ENCODE measurements at regions not wholly inside any gene's neighbourhood (a gene's known extent, or its start where the extent isn't known, plus 50 kb on each side); places are given as distances from the start of the nearest gene placed in this dataset.

- Histone ChIP-seq H3K27me3 (ENCODE audit: insufficient read depth, poor library complexity, severe bottlenecking) (no peaks in the 10 kb centered on the region), H3K4me3 (replicated peaks; ENCODE audit: insufficient read depth, low read length) (no peak overlapping the region), H3K27ac (replicated peaks) (no peak overlapping the region)
- DNase-seq (ENCODE audit: low read depth in 1 of 2, low spot score in 1 of 2), result no peak
- TF ChIP-seq, protein P1, sequence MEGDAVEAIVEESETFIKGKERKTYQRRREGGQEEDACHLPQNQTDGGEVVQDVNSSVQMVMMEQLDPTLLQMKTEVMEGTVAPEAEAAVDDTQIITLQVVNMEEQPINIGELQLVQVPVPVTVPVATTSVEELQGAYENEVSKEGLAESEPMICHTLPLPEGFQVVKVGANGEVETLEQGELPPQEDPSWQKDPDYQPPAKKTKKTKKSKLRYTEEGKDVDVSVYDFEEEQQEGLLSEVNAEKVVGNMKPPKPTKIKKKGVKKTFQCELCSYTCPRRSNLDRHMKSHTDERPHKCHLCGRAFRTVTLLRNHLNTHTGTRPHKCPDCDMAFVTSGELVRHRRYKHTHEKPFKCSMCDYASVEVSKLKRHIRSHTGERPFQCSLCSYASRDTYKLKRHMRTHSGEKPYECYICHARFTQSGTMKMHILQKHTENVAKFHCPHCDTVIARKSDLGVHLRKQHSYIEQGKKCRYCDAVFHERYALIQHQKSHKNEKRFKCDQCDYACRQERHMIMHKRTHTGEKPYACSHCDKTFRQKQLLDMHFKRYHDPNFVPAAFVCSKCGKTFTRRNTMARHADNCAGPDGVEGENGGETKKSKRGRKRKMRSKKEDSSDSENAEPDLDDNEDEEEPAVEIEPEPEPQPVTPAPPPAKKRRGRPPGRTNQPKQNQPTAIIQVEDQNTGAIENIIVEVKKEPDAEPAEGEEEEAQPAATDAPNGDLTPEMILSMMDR (IDR thresholded peaks at IDR 0.05; ENCODE audit: insufficient read depth, low read length), result no peak
- TF ChIP-seq GABPA (IDR thresholded peaks at IDR 0.05; ENCODE audit: low read depth) (no peak), POLR2AphosphoS5 (IDR thresholded peaks at IDR 0.05; ENCODE audit: low read depth) (no peak), SPI1 (IDR thresholded peaks at IDR 0.05; ENCODE audit: borderline replicate concordance, low read depth) (no peak), REST (IDR thresholded peaks at IDR 0.05; ENCODE audit: insufficient replicate concordance, low read depth) (no peak)
These were observed 249.8 kb upstream of the PMEPA1 start for GRCh38 chr20:57959589-57959988.

DNA sequence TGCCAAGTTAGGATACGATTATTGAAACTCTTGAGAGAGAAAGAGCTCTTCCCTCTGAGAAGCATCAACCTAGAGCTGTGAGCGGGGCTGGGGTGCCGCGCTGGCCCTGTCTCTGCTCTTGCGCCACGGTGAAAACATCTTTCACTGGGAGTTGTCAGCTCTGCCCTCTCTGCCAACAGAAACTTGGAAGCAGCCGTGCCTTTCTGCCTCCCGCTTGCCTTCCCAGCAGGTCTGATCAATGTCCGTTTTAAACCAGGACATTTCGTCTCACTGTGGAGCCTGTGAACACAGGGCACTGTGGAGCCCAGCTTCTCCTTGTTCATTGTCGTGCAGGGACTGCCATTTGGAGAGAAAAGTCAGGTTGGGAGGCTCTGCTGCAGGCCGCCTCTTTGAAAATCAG is 249.2 kb upstream of the PMEPA1 start:
- TF ChIP-seq REST (IDR thresholded peaks at IDR 0.05; ENCODE audit: insufficient replicate concordance, low read depth), result no peak
- no peak for TF ChIP-seq GABPA (IDR thresholded peaks at IDR 0.05; ENCODE audit: low read depth)
- TF ChIP-seq POLR2AphosphoS5 (IDR thresholded peaks at IDR 0.05; ENCODE audit: low read depth), result no peak
- TF ChIP-seq, protein P1 (IDR thresholded peaks at IDR 0.05; ENCODE audit: insufficient read depth, low read length), result no peak
- TF ChIP-seq SPI1 (IDR thresholded peaks at IDR 0.05; ENCODE audit: borderline replicate concordance, low read depth), result no peak
- Histone ChIP-seq H3K27me3 (ENCODE audit: insufficient read depth, poor library complexity, severe bottlenecking) (no peaks in the 10 kb centered on the region), H3K4me3 (replicated peaks; ENCODE audit: insufficient read depth, low read length) (no peak overlapping the region), H3K27ac (replicated peaks) (no peak overlapping the region)
- DNase-seq (ENCODE audit: low read depth in 1 of 2, low spot score in 1 of 2), result no peak

DNA sequence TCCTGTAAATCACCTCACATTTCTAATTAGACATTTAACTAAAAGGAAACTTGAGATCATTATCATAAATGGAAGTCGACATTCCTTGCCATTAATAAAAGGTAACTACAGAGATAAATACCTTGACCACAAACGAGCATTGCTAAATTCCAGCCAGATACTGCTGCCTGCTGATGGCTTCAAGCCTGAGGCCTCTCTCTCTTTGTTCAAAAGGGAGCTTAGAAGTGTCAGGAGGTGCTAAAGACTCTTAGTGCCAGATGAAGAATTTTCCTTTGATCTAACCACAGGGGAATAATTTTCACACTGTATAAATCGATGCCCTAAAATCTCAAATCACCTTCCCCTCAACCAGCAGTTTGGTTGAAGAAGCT is 248.2 kb upstream of the PMEPA1 start:
- TF ChIP-seq, protein P1 (IDR thresholded peaks at IDR 0.05; ENCODE audit: insufficient read depth, low read length), result no peak
- no peak for TF ChIP-seq POLR2AphosphoS5 (IDR thresholded peaks at IDR 0.05; ENCODE audit: low read depth)
- DNase-seq (ENCODE audit: low read depth in 1 of 2, low spot score in 1 of 2), result no peak

GRCh38 chr20:57957411-57958049 is 247.7 kb upstream of the PMEPA1 start:
- TF ChIP-seq REST (IDR thresholded peaks at IDR 0.05; ENCODE audit: insufficient replicate concordance, low read depth), result no peak
- TF ChIP-seq SPI1 (IDR thresholded peaks at IDR 0.05; ENCODE audit: borderline replicate concordance, low read depth), result no peak
- TF ChIP-seq, protein P1 (IDR thresholded peaks at IDR 0.05; ENCODE audit: insufficient read depth, low read length), result no peak
- TF ChIP-seq POLR2AphosphoS5 (IDR thresholded peaks at IDR 0.05; ENCODE audit: low read depth), result no peak
- no peak for TF ChIP-seq GABPA (IDR thresholded peaks at IDR 0.05; ENCODE audit: low read depth)
- DNase-seq (ENCODE audit: low read depth in 1 of 2, low spot score in 1 of 2), result no peak
- H3K27me3 ChIP-seq (ENCODE audit: insufficient read depth, poor library complexity, severe bottlenecking), result no peaks in the 10 kb centered on the region
- H3K4me3 ChIP-seq (replicated peaks; ENCODE audit: insufficient read depth, low read length), result no peak overlapping the region
- H3K27ac ChIP-seq (replicated peaks), result no peak overlapping the region

More for the DNA sequence above, 248.2 kb upstream of the PMEPA1 start:
- no peak overlapping the region for H3K27ac ChIP-seq (replicated peaks)
- H3K27me3 ChIP-seq (ENCODE audit: insufficient read depth, poor library complexity, severe bottlenecking), result no peaks in the 10 kb centered on the region
- H3K4me3 ChIP-seq (replicated peaks; ENCODE audit: insufficient read depth, low read length), result no peak overlapping the region
